HG02884 (cell line): ENCODE measurements at regions not wholly inside any gene's neighbourhood (a gene's known extent, or its start where the extent isn't known, plus 50 kb on each side); places are given as distances from the start of the nearest gene placed in this dataset.

ENCODE experiments used
- ATAC-seq: cut with Tn5 transposase; IDR thresholded peaks from one replicate; pipeline ENCODE4 v1.9.1; 2021; ENCODE audit warnings: mild to moderate bottlenecking, moderate library complexity; ENCODE audit not compliant: unreplicated experiment

DNA sequence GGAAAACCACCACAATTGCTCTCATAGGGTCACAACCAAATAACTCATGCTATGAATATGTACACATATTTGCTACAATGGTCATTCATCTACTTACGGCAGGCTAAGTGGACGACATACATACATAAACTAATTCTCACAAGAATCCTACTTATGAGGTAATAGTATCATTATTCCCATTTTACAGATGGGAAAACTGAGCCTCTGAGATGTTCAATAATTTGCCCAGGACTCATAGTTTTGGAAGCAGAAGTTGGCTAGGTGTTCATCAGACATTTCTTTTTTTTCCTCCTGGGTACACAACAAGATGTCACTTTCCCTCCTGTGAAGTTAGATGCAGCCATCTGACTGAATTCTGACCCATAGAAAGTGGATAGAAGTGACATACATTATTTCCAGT lies 89.0 kb upstream of the PKDCC start:
- no peak for ATAC-seq

DNA sequence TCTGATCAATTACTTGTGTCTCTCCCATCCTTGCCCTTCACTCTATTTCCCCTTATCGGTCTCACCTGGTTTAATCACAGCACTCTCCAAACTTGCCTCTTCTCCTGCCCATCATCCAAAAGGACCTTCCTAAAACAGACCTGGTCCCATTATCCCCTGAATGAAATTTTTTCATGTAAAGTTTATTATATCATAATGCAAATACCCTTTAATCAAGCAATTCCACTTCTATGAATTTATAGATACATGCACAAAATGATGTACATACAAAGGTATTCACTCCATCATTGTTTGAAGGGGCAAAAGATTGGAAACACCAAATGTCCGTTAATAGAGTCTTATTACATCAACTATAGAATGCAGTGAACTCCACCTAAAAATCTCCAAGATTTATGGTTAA lies 88.1 kb upstream of the PKDCC start:
- ATAC-seq = no peak

- ATAC-seq = no peak
These were observed 84.7 kb upstream of the PKDCC start for GRCh38 chr2:41962922-41963622.

DNA sequence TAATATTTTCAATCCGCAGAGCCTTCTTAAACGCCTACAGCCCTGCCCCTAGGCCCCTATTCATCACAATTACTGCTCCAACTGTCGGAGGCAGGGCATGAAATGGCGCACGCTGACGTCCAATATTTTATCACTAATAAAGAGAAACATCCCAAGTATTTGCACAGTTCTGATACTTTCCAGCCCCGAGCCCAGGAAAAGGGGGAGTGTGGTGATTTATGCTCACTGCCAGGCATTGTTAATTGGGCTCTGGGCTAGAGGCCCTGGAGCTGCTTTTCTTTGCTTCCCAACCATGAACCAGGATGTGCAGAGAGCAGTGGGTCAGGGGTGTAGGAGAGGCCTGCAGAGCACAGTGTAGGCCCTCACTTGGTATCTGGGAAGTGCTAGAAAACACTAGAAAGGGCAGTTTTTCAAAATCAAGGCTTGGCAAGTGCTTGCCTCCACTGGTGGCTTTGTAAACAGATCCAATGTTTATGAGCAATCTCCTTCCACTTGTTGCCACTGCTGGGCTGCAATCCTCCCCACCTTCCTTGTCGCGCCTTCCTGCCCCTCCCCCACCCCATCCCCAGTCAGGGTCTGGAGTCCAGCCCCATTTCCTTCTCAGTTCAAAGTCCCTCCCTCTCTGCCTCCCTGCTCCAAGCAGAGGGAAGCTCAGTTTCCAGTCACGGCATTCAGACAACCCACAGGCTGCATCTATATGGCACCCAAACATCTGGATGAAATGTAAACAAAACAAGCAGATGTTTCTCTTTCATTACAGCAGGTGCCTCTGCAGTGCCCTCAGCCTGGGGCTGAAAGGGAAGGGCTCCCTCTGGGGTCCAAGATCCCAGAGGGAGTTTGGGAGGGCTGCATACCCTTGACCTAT lies 83.9 kb upstream of the PKDCC start:
- ATAC-seq = no peak

DNA sequence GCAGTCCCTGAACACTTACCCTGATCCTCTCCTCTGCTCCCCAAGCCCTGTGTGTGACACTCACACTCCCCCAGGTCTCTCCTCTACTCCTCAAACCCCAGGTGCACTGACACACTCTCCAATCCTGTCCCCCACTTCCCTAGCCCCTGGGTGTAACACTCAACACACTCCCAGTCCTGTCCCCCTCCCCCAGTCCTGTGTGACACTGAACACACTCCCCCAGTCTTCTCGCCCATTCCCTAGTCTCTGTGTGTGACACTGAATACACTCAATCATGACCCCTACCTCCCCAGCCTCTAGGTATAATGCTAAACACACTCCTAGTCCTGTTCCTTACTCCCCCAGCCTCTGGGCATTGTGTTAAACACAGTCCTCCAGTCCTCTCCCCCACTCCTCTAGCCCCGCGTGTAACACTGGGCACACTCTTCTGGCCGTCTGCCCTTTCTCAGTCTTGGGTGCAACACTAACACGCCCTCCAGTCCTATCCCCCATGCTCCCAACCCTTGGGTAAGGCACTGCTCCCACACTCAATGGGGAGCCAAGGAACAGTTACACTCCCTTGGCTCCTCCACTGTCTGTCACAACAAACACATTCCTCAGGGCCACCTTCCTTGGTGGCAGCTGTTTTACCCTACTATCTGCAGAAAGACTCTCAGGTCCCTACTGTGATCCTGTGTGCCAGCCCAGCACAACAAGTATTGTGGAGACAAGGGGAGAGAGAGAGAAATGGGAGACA lies 82.5 kb upstream of the PKDCC start:
- ATAC-seq = no peak

DNA sequence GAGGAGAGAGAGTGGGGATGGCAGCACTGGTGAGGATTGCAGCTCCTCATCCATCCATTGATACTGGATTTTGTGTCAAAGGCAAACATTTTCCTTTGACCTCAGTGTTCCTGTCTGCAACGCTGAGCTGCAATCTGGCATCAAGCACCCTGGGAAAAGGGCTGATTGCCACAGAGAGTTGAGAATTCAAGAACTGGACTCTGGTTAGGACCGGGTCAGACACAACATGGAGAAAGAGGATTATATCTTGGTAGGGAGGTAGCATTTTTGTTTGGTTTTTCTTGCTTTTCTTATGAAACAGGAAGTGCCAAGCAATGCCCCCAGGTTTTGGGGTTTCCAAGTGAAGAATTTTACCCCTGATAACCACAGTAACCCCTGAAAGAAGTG lies 81.9 kb upstream of the PKDCC start:
- no peak for ATAC-seq

- ATAC-seq = no peak
These were observed 81.4 kb upstream of the PKDCC start for GRCh38 chr2:41966431-41966893.

GRCh38 chr2:41966920-41967319 lies 80.9 kb upstream of the PKDCC start:
- ATAC-seq = no peak

DNA sequence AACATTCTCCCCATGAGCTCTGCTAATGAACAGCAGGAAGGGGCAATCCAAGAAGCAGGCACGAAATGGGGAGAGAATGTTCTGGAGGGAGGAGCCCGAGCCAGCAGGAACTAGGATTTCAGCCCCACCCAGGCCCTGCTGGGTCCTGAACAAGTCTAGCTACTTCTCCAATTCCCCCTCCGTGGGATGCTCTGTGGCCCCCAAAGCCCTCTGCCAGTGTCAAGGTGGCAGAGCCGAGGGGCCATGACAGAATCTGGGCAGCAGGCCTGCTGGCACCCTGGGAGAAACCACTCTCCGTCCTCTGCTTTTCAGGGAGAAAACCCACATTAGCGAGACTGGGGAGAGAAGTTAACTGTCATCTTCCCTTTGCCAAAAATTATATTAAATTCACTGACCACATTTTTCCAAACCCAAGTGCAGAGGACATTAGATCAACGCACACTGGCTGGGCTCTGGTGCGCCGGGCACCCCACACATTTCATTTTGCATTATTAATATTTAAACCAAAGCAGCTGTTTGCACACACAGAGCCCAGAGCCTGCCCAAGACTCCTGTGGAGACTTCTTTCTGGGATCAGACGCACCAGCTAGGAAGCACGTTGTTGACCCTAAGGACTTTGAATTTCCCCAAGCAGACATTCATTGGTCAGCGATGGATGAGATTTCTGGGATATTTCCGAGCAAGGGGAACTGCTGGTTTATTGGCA lies 80.2 kb upstream of the PKDCC start:
- ATAC-seq = no peak

DNA sequence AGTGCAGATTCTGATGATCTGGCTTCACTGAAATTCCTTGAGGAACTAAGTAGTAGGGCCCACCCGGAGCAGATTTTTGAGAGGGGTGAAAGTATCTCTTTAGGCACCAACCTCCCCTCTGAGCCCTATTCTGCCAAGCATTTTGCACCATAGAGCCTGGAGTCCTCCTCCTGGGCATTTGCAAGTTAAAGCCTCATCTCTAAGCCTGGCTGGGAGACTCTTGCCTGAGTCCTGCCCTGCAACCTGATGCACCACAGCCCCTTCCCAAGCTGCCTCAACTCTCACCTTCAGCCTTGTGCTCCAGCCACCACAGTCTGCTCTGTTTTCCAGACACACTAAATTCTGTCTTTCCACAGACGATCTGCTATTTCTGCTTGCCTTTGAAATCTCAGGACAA lies 79.6 kb upstream of the PKDCC start:
- no peak for ATAC-seq

DNA sequence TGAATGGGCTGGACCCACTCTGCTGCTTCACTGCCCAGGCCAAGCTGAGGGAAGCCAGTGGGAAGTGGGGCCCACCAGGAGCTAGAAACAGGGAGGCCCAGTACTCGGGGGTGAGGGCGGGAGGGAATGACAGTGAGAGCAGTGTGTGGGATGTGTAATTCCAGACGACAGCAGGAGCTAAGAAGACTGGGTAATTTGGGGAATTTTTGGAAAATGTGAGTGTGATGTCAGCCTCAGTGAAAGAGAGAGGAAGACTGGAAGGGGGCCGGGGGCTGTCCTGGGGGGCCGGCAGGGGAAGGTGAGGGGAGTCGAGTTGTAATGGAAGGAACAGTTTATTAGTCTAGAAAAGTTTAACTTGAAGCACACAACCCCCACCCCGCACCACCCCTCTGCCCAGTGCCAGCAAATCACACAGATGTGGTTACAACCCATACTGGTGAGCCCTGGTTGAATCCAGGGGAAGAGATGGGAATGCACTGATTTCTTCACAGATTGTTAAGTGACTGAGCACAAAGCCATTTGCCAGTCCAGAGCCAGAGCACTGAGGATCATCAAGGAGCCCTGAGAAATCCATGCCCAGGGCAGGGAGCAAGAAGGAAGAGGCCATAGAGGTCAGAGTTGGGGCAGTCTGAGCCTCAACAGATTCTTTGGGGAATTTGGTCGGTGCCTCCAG lies 76.7 kb upstream of the PKDCC start:
- ATAC-seq = no peak

DNA sequence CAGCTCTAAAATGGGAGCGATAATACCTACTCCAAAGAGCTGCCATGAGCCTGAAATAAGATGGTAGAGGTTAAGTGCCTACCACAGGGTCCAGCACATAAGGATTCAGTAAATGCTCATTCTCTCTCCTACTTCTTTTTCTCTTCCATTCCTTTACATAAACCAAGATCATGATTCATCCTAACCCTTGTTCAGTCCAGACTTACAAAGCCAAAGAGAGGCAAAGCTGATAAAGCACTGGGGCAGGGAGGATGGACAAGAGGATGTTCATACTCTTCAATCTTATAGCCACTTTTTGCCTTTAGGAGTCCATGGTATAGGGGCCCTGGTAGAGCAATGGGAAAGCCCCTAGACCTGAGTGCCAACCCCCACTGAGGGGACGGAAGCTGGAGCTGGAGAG lies 75.6 kb upstream of the PKDCC start:
- ATAC-seq = no peak

DNA sequence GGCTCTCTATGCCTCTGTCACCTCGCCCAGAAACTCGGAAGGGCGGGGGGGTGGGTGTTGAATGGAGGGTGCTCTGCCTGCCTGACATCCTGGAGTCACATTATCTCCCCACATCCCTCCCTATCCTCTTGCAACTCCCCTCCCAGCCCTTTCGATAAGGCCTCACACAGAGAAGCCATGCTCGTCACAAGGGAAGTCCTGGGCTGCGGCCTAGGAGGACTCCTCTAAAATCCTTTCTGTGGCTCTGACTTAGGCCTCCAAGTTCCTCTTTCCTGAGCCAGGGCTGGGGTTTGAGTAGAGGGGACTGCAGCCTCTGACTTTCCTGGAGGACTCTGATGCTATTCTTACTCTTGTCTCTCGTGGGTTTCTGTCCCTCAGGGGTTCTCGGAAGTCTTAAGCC lies 75.0 kb upstream of the PKDCC start:
- ATAC-seq = no peak

DNA sequence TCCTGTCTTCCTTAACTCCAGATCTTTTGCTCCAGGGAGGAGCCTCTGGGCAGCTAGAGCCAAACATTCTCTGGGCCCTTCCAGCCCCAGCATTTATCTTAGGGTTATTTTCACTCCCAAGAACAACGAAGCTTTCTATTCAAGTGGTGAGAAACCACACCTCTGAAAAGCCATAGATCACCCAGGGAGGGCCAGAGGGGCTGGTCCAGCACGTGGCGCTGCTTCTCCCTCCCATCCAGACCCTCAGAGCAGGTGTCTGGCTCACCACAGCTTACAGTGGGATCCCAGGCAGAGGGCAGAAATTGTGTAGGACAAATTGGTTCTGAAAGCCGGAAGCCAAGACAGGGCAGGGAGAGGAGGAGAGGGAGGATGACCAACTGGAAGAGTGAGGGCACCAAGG lies 74.0 kb upstream of the PKDCC start:
- no peak for ATAC-seq

DNA sequence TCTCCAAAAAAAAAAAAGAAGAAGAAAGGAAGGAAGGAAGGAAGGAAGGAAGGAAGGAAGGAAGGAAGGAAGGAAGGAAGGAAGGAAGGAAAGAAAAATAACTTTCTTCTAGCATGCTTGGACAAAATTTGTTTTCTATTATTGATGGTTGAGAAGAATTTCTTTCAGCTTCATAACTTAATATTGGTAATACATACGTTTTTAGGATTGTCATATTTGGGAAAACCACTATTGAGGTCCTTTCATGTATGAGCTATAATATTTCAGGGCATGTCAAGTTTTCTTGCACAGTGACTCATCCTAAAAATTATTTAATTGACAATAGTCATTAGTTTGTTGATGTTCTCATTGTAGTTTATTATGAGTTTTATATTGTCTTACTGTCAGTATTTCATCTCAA lies 66.4 kb upstream of the PKDCC start:
- no peak for ATAC-seq

DNA sequence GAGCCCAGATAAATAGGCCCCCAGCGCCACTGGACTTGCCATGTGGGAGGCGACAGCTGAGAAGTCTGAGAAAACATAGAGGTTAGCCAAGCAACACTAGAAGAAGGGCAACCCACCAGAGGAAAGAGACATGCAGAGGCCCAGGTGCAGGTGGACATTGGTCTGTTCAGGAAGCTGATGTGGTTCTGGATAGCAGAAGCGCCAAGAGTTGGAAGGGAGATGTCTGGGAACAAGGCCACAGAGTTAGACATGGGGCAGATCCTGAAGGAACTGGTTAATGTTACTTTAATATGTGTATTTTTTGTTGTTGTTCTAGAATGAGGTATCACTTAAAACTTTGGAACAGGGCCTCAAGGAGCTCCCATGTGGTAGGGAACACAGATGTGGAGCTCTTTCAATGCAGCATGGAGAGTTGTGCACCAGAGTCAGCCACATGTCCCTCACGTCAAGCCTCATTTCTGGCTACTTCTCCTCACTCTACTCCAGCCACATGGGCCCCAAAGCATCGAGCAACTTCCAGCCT lies 62.2 kb upstream of the PKDCC start:
- no peak for ATAC-seq

DNA sequence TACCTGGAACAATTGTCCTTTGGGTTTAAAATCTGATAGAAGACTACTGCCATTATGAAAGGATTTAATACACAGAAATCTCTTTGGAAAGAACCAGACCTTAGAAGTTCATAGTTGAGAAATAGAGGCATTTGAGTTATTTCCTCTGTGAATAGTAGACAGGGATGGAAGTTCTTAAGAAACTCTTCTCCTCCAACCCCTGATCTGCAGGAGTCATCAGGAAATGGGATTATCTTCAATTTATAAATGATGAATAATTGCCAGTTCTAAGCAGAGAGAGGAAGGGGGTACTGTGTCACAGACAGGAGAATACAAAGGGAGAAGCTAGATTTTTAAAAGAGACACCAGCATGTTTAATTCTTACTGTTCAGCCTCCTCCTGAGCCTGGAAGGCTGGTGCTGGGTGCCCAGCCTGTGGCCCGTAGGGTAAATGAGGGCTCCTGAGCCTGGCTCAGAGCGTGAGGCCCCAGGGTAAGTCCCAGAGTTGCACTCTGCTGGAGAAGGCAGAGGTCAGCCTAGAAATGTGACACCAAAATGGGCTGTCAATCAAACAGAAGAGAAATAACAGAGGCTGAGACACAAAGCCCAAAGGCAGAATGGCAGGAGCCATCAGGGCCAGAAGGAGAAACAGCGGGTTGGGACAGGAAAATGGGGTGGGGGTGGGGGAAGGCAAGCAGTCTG lies 58.2 kb upstream of the PKDCC start:
- ATAC-seq = no peak

- no peak for ATAC-seq
These were observed 57.6 kb upstream of the PKDCC start for GRCh38 chr2:41990245-41990644.

GRCh38 chr2:41990688-41991087 lies 57.1 kb upstream of the PKDCC start:
- ATAC-seq = no peak
